Endothelial cell of umbilical vein (primary cell): ENCODE measurements at regions not wholly inside any gene's neighbourhood (a gene's known extent, or its start where the extent isn't known, plus 50 kb on each side); places are given as distances from the start of the nearest gene placed in this dataset.

Source experiments
- BruUV-seq: library from RNA; stranded (reverse); fragments of 400-500 nt; replicated peaks from 2 replicates; lab custom pipeline; 2021; lab: Mats Ljungman, UMichigan
- CTCF ChIA-PET: fragments of 300-600, 350-600 bp; sonication (Branson Sonifier 250); formaldehyde crosslinking; loops from one replicate; lab custom pipeline; 2021; ENCODE audit warnings: antibody characterized with exemption, inconsistent platforms; lab: Charles Lee
- POLR2A ChIA-PET: fragments of 300-600, 350-600 bp; sonication (Branson Sonifier 250); formaldehyde crosslinking; loops from one replicate; lab custom pipeline; 2021; ENCODE audit warnings: antibody characterized with exemption, inconsistent platforms; lab: Charles Lee
- DNase-seq: peaks from one replicate; pipeline ENCODE4 v3.0.0-alpha.2; 2011; ENCODE audit warnings: low read depth, low spot score
- FAIRE-seq: peaks from 2 replicates; lab custom pipeline; 2011; peaks lifted over from hg19 to GRCh38; lab: Jason Lieb, UNC
- H2AFZ ChIP-seq: 2 replicates; pipeline ENCODE4 v1.6.0; 2012; ENCODE audit warnings: low read depth, low read length, control low read depth, inconsistent platforms
- H3K27ac ChIP-seq: 2 replicates; pipeline ENCODE4 v1.5.1; 2011; ENCODE audit warnings: low read depth, mild to moderate bottlenecking, control low read depth, low read length, moderate library complexity; ENCODE audit not compliant: insufficient read depth
- H3K27me3 ChIP-seq, 2 experiments: 2 replicates each; pipeline versions ENCODE4 v1.6.0 to v1.6.1; 2011; ENCODE audit warnings: low read length in 2 of 2, mixed read lengths in 1 of 2; ENCODE audit not compliant: control insufficient read depth in 2 of 2, insufficient read depth in 2 of 2
- H3K36me3 ChIP-seq, 2 experiments: 2 replicates in 1 of 2; 3 replicates in 1 of 2; pipeline ENCODE4 v1.5.1; 2011; ENCODE audit warnings: low read length in 2 of 2, mild to moderate bottlenecking in 1 of 2, moderate library complexity in 1 of 2; ENCODE audit not compliant: control insufficient read depth in 2 of 2, insufficient read depth in 2 of 2; ENCODE audit errors: extremely low read depth in 1 of 2
- H3K4me1 ChIP-seq: 3 replicates; pipeline ENCODE4 v1.5.1; 2011; ENCODE audit warnings: mild to moderate bottlenecking, low read length; ENCODE audit not compliant: control insufficient read depth, insufficient read depth; ENCODE audit errors: extremely low read depth
- H3K4me2 ChIP-seq: 2 replicates; pipeline ENCODE4 v1.6.1; 2011; ENCODE audit warnings: low read length, control low read depth, mixed read lengths; ENCODE audit not compliant: insufficient read depth
- H3K4me3 ChIP-seq, 3 experiments: fragments of 200-600 bp in 1 of 3; sonication (generic), shearing (Covaris generic) in 1 of 3; replicated peaks in 1 of 3; 2 replicates each; pipeline ENCODE4 v1.5.1; 2011 to 2016; ENCODE audit warnings: control low read depth in 3 of 3, low read length in 3 of 3, mild to moderate bottlenecking in 2 of 3, inconsistent platforms in 1 of 3, low read depth in 1 of 3, moderate library complexity in 1 of 3; ENCODE audit not compliant: insufficient read depth in 1 of 3
- H3K79me2 ChIP-seq: 2 replicates; pipeline ENCODE4 v1.6.0; 2012; ENCODE audit warnings: low read length, inconsistent platforms; ENCODE audit not compliant: control insufficient read depth, insufficient read depth
- H3K9ac ChIP-seq: replicated peaks from 2 replicates; pipeline ENCODE3; 2011; ENCODE audit warnings: low read length, control low read depth; ENCODE audit not compliant: insufficient read depth; ENCODE audit errors: extremely low read depth
- H3K9me1 ChIP-seq: replicated peaks from 3 replicates; pipeline ENCODE4 v1.6.0; 2011; ENCODE audit warnings: mild to moderate bottlenecking, low read length; ENCODE audit not compliant: control insufficient read depth, insufficient read depth; ENCODE audit errors: extremely low read depth
- H3K9me3 ChIP-seq: replicated peaks from 2 replicates; pipeline ENCODE4 v1.5.1; 2012; ENCODE audit warnings: low read length, inconsistent platforms; ENCODE audit not compliant: control insufficient read depth, insufficient read depth
- H4K20me1 ChIP-seq: replicated peaks from 2 replicates; pipeline ENCODE3; 2011; ENCODE audit warnings: mild to moderate bottlenecking, low read length; ENCODE audit not compliant: control insufficient read depth, insufficient read depth; ENCODE audit errors: extremely low read depth
- CTCF ChIP-seq, 2 donors: IDR thresholded peaks; 1 replicate in 1 of 2; 2 replicates in 1 of 2; pipeline ENCODE4 v1.5.1; 2011; ENCODE audit warnings: low read length in 2 of 2, mild to moderate bottlenecking in 2 of 2, moderate library complexity in 2 of 2, control low read depth in 1 of 2, inconsistent platforms in 1 of 2, low read depth in 1 of 2; ENCODE audit not compliant: insufficient read depth in 1 of 2; ENCODE audit errors: extremely low read depth in 1 of 2
- EZH2 ChIP-seq: IDR thresholded peaks from 2 replicates; pipeline ENCODE4 v1.6.1; 2012; ENCODE audit warnings: borderline replicate concordance, low read depth, mild to moderate bottlenecking, moderate library complexity, low read length, inconsistent platforms; ENCODE audit not compliant: severe bottlenecking
- FOS ChIP-seq: IDR thresholded peaks from 2 replicates; pipeline ENCODE4 v1.6.1; 2011; ENCODE audit warnings: mild to moderate bottlenecking, low read length, moderate library complexity, borderline replicate concordance; ENCODE audit not compliant: insufficient read depth
- GATA2 ChIP-seq: IDR thresholded peaks from 2 replicates; pipeline ENCODE4 v1.7.0; 2011; ENCODE audit warnings: low read depth, mild to moderate bottlenecking, moderate library complexity, mixed read lengths, low read length; ENCODE audit not compliant: insufficient read length, insufficient read depth
- JUN ChIP-seq: IDR thresholded peaks from 2 replicates; pipeline ENCODE4 v1.6.1; 2011; ENCODE audit warnings: borderline replicate concordance, low read depth; ENCODE audit not compliant: insufficient read length, insufficient read depth
- MYC ChIP-seq: IDR thresholded peaks from one replicate; pipeline ENCODE4 v1.6.1; 2011; ENCODE audit warnings: mild to moderate bottlenecking, low read depth, low read length
- POLR2A ChIP-seq: IDR thresholded peaks from 2 replicates; pipeline ENCODE4 v1.6.1; 2012; ENCODE audit warnings: low read depth, mild to moderate bottlenecking, control low read depth, low read length
- POLR2AphosphoS5 ChIP-seq: IDR thresholded peaks from 2 replicates; pipeline ENCODE4 v1.6.1; 2012; ENCODE audit warnings: low read depth, mild to moderate bottlenecking, control low read depth, low read length, moderate library complexity; ENCODE audit not compliant: insufficient read depth
- dilution Hi-C: fragments of 300-500 bp; cut with MboI; formaldehyde crosslinking; loops from one replicate; pipeline ENCODE4 v1.15.0; 2019; ENCODE audit warnings: low sequenced_read_pairs; ENCODE audit not compliant: extremely low pct_ligation_motif_present
- intact Hi-C: fragments of 100-400 bp; cut with micrococcal nuclease; formaldehyde crosslinking; loops from one replicate; pipeline ENCODE4 v1.10.0; 2022
- TF ChIP-seq, protein P1 (sequence below): IDR thresholded peaks from 2 replicates; pipeline ENCODE4 v1.6.1; 2011; ENCODE audit not compliant: insufficient read depth, insufficient read length

DNA sequence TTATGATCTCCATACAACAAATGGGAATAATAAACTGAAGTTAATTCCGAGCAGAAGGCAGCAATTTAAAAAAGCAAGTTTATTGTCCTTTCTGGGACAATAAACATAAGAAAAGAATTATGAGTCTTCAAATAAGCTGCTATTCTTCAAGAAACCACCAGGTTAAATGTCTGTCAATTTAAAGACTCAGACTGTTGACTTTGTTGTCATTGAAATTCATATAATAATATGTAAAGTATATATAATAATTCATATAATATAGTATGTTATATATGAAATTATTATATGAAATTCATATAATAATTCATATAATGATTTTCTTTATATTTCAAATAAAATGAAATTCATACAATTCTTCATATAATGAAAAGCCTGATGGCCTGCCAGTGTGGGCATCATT is 497.5 kb upstream of the RGMB start:
- Histone ChIP-seq H4K20me1 (no peaks in the 10 kb centered on the region), H3K4me3 (no peak overlapping the region), H3K9ac (no peak overlapping the region), H3K4me1 (no peaks in the 10 kb centered on the region), H3K9me1 (no peaks in the 10 kb centered on the region), H2AFZ (no peak overlapping the region), H3K27ac (no peak overlapping the region), H3K9me3 (no peaks in the 10 kb centered on the region), H3K79me2 (no peaks in the 10 kb centered on the region), H3K36me3 (no peaks in the 10 kb centered on the region), H3K27me3 (no peaks in the 10 kb centered on the region), H3K4me2 (no peak overlapping the region)
- ChIA-PET CTCF (interaction anchor here (0.6 to 2.0 kb wide), 5 partner anchors 9 to 492 kb away, joined by 3 to 7 read pairs (median 3); no protein-coding TSS in a partner anchor), POLR2A (no interaction called here)
- FAIRE-seq, result no peak
- dilution Hi-C loops (no loop called here), intact Hi-C loops (no loop called here)
- no peak for TF ChIP-seq FOS
- TF ChIP-seq, protein P1, sequence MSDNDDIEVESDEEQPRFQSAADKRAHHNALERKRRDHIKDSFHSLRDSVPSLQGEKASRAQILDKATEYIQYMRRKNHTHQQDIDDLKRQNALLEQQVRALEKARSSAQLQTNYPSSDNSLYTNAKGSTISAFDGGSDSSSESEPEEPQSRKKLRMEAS, result no peak
- TF ChIP-seq EZH2, result no peak
- no peak for TF ChIP-seq JUN
- DNase-seq, result no peak
- no TSS peak for BruUV-seq

DNA sequence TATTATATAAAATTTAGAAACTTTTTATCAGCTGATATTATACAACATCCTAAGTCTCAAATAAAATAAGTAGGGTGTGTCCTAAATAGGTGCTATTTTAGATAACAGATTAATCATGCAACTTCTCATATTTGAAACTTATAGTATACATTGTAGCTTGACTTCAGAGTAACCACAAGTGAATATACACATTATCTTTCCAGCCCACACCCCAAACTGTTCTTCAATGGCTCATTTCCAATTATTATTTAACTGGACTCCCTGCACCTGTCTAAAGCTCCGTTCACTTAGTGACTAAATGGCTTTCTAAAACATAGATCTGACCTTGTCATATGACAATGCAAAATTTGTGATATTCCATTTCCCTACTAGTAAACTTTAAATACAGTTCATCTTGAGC is 490.9 kb upstream of the RGMB start:
- DNase-seq (no peak), FAIRE-seq (no peak)
- POLR2A ChIA-PET, result no interaction called here
- Histone ChIP-seq H3K9me3 (no peaks in the 10 kb centered on the region), H3K27me3 (no peaks in the 10 kb centered on the region), H3K79me2 (no peaks in the 10 kb centered on the region), H4K20me1 (no peaks in the 10 kb centered on the region), H2AFZ (no peak overlapping the region), H3K4me1 (no peaks in the 10 kb centered on the region), H3K27ac (no peak overlapping the region), H3K4me2 (no peak overlapping the region), H3K36me3 (no peaks in the 10 kb centered on the region), H3K4me3 (no peak overlapping the region), H3K9ac (no peak overlapping the region), H3K9me1 (no peaks in the 10 kb centered on the region)
- no TSS peak for BruUV-seq
- dilution Hi-C loops, result no loop called here
- CTCF ChIA-PET, result interaction anchor here (0.8 kb wide), 1 partner anchor 24 kb away, joined by 3 read pairs; no protein-coding TSS in a partner anchor
- intact Hi-C loops, result no loop called here
- TF ChIP-seq GATA2 (no peak), JUN (no peak), POLR2A (no peak), FOS (no peak), CTCF (IDR thresholded peaks at IDR 0.05; ENCODE audit: extremely low read depth in 1 of 2, insufficient read depth in 1 of 2, low read depth in 1 of 2, low read length in 2 of 2) (no peak), MYC (no peak), POLR2AphosphoS5 (no peak), EZH2 (no peak)
- TF ChIP-seq, protein P1, result no peak
